IgD-negative memory B cell (primary cell): ENCODE measurements at regions not wholly inside any gene's neighbourhood (a gene's known extent, or its start where the extent isn't known, plus 50 kb on each side); places are given as distances from the start of the nearest gene placed in this dataset.

Source experiments
- H3K27ac Mint-ChIP-seq, 3 donors: one replicate each; pipeline ENCODE4 v1.8.0; 2020 to 2022; ENCODE audit warnings: mild to moderate bottlenecking in 3 of 3, mixed read lengths in 3 of 3, moderate library complexity in 1 of 3
- H3K27me3 Mint-ChIP-seq: one replicate; pipeline ENCODE4 v1.8.0; 2021; ENCODE audit warnings: mixed read lengths
- H3K36me3 Mint-ChIP-seq: one replicate; pipeline ENCODE4 v1.8.0; 2020; ENCODE audit warnings: mild to moderate bottlenecking, mixed read lengths
- H3K4me1 Mint-ChIP-seq, 3 donors: one replicate each; pipeline ENCODE4 v1.8.0; 2020 to 2022; ENCODE audit warnings: mixed read lengths in 3 of 3, mild to moderate bottlenecking in 1 of 3
- H3K4me3 Mint-ChIP-seq, 4 donors: one replicate each; pipeline ENCODE4 v1.8.0; 2020 to 2022; ENCODE audit warnings: mild to moderate bottlenecking in 4 of 4, mixed read lengths in 4 of 4, moderate library complexity in 3 of 4
- H3K9me3 Mint-ChIP-seq, 3 donors: one replicate each; pipeline ENCODE4 v1.8.0; 2020 to 2021; ENCODE audit warnings: mixed read lengths in 3 of 3, mild to moderate bottlenecking in 1 of 3

DNA sequence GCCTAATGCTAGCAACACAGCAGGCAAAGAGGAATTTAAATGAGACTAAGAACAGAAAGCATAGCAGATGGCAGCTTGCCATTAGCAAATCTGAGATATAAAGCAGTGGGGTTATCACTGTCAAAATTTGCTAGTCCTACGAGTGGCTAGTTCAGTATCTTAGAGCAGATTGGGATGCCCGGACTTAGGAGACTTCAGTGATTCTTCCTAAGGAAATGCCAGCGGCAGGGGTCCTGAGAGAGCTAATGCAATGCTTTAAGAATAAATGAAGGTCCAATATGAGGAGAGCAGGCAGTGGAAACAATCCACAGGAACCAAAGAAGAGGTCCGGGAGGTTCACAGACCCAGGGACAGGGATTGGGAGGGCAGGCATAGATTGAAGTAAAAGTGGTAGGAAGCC lies 169.3 kb upstream of the NPSR1 start:
- Mint-ChIP-seq H3K9me3 (peaks cover 0 to 19% (median 7%) of the 10 kb centered on the region in 3 donors), H3K4me3 (no peak overlapping the region), H3K36me3 (peaks cover 2% of the 10 kb centered on the region), H3K27ac (no peak overlapping the region), H3K27me3 (no peaks in the 10 kb centered on the region), H3K4me1 (no peaks in the 10 kb centered on the region)

GRCh38 chr7:34491899-34492298 lies 166.1 kb upstream of the NPSR1 start:
- Mint-ChIP-seq H3K4me3 (no peak overlapping the region), H3K27me3 (no peaks in the 10 kb centered on the region), H3K9me3 (peaks cover 0 to 10% (median 6%) of the 10 kb centered on the region in 3 donors), H3K27ac (no peak overlapping the region), H3K4me1 (no peaks in the 10 kb centered on the region), H3K36me3 (no peaks in the 10 kb centered on the region)

DNA sequence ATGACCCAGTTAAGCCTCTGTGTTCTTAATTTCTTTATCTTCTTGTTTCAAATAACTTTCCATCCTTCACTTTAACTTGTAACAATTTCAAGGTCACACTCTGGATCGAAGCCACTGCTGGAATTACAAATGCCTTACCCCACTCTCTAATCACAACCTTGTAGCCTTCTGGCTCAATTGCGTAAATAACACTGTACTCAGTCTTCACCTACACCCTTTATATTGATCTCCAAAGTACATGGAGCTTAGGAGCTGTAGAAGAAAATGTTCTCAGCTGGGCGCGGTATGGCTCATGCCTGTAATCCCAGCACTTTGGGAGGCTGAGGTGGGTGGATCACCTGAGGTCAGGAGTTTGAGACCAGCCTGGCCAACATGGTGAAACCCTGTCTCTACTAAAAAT lies 164.3 kb upstream of the NPSR1 start:
- Mint-ChIP-seq H3K4me1 (no peaks in the 10 kb centered on the region), H3K27me3 (no peaks in the 10 kb centered on the region), H3K27ac (no peak overlapping the region), H3K36me3 (no peaks in the 10 kb centered on the region), H3K4me3 (no peak overlapping the region), H3K9me3 (peaks cover 0 to 12% (median 6%) of the 10 kb centered on the region in 3 donors)

- H3K9me3 Mint-ChIP-seq: peaks cover 2 to 14% (median 7%) of the 10 kb centered on the region in 3 donors
- H3K36me3 Mint-ChIP-seq: no peaks in the 10 kb centered on the region
- no peaks in the 10 kb centered on the region for H3K4me1 Mint-ChIP-seq
- no peaks in the 10 kb centered on the region for H3K27me3 Mint-ChIP-seq
- no peak overlapping the region for H3K27ac Mint-ChIP-seq
- H3K4me3 Mint-ChIP-seq: no peak overlapping the region
Measured at GRCh38 chr7:34497153-34497777, 160.8 kb upstream of the NPSR1 start.

DNA sequence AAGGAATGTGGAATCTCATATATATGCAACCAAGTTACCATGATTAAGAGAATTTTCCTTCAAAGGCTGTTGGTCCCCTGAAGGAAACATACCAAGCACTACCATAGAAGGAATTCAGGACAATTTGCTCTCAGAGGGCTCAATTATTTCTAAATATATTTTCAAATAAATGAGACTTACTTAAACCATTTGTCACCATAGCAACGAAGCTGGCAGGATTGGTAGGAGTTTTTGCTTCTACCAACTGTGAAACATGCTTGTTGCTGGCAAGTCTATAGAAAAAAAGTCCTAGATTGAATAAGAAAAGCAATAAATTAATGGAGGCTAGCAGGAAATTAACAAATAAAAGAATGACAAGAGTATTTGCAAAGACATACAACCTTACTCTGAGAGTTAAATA lies 156.9 kb upstream of the NPSR1 start:
- peaks cover 3 to 13% (median 4%) of the 10 kb centered on the region in 3 donors for H3K9me3 Mint-ChIP-seq
- no peaks in the 10 kb centered on the region for H3K36me3 Mint-ChIP-seq
- H3K4me1 Mint-ChIP-seq: no peaks in the 10 kb centered on the region
- H3K27ac Mint-ChIP-seq: no peak overlapping the region
- no peaks in the 10 kb centered on the region for H3K27me3 Mint-ChIP-seq
- H3K4me3 Mint-ChIP-seq: no peak overlapping the region

- Mint-ChIP-seq H3K27me3 (no peaks in the 10 kb centered on the region), H3K4me1 (no peaks in the 10 kb centered on the region), H3K27ac (no peak overlapping the region), H3K36me3 (no peaks in the 10 kb centered on the region), H3K4me3 (no peak overlapping the region), H3K9me3 (peaks cover 4 to 12% (median 5%) of the 10 kb centered on the region in 3 donors)
Measured at GRCh38 chr7:34507191-34507590, 150.8 kb upstream of the NPSR1 start.

GRCh38 chr7:34523226-34523918 lies 134.6 kb upstream of the NPSR1 start:
- no peak overlapping the region for H3K27ac Mint-ChIP-seq
- H3K9me3 Mint-ChIP-seq: peaks cover 0 to 13% (median 6%) of the 10 kb centered on the region in 3 donors
- no peaks in the 10 kb centered on the region for H3K4me1 Mint-ChIP-seq
- H3K27me3 Mint-ChIP-seq: no peaks in the 10 kb centered on the region
- H3K36me3 Mint-ChIP-seq: no peaks in the 10 kb centered on the region
- H3K4me3 Mint-ChIP-seq: no peak overlapping the region

DNA sequence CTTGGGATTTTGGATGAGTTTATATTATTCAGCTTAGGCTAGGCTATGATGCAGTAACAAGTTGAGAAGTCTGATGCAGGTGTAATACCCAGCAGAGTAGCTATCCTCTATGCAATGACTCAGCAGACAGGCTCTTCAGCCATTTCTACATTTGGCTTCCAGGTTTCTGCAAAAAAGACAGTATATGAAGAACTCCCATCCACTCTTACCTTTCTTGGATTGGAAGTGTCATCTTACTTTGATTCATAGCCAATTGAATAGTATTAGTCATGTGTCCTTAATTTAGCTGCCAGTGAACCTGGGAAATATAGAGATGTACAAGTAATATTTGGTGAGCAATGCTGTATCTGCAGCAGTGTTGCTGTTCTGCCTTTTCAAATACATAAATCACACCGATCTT lies 127.8 kb upstream of the NPSR1 start:
- peaks cover 2 to 20% (median 2%) of the 10 kb centered on the region in 3 donors for H3K9me3 Mint-ChIP-seq
- H3K4me1 Mint-ChIP-seq: no peaks in the 10 kb centered on the region
- H3K36me3 Mint-ChIP-seq: peaks cover 1% of the 10 kb centered on the region
- no peaks in the 10 kb centered on the region for H3K27me3 Mint-ChIP-seq
- H3K27ac Mint-ChIP-seq: no peak overlapping the region
- H3K4me3 Mint-ChIP-seq: no peak overlapping the region

GRCh38 chr7:34539003-34539402 lies 119.0 kb upstream of the NPSR1 start:
- H3K9me3 Mint-ChIP-seq: peaks cover 4 to 9% (median 9%) of the 10 kb centered on the region in 3 donors
- peaks cover under 1% of the 10 kb centered on the region for H3K36me3 Mint-ChIP-seq
- H3K27me3 Mint-ChIP-seq: no peaks in the 10 kb centered on the region
- H3K4me1 Mint-ChIP-seq: no peaks in the 10 kb centered on the region
- H3K27ac Mint-ChIP-seq: no peak overlapping the region
- H3K4me3 Mint-ChIP-seq: no peak overlapping the region

DNA sequence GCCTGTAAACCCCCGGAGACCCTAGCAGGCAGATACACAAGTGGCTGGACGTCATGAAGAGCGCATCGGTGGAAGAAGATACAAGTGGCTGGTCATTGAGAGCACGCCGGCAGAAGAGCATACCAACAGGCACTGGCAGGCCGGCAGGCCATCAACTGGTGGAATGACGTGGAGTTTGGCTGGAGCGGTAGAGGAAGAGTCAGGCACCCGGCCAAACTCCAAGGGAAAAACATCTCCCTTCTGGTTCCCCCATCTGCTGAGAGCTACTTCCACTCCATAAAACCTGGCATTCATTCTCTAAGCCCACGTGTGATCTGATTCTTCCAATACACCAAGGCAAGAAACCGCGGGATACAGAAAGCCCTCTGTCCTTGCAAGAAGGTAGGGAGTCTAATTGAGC lies 113.4 kb upstream of the NPSR1 start:
- H3K4me3 Mint-ChIP-seq: no peak overlapping the region
- no peak overlapping the region for H3K27ac Mint-ChIP-seq
- no peaks in the 10 kb centered on the region for H3K4me1 Mint-ChIP-seq
- peaks cover 7 to 11% (median 7%) of the 10 kb centered on the region in 3 donors for H3K9me3 Mint-ChIP-seq
- no peaks in the 10 kb centered on the region for H3K36me3 Mint-ChIP-seq
- H3K27me3 Mint-ChIP-seq: no peaks in the 10 kb centered on the region

DNA sequence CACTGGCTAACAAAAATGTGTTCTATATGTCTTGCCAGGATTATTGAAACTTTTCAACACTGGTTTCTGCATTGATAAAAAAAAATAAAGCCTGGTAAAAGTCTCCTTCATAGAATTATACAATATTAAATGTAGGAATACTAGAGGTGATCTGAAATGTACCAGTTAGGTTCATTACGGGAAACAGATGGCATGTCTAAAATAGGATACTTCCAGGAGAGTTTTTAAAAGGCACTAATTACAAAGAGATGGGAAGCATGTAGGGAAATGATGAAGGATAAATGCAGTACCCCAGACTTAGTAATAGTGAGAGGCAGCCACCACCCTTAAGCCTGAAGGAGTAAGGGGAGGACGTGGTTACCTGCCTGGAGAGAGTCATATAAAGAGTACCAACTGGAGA lies 107.0 kb upstream of the NPSR1 start:
- H3K9me3 Mint-ChIP-seq: peaks cover 7 to 24% (median 8%) of the 10 kb centered on the region in 3 donors
- H3K4me1 Mint-ChIP-seq: no peaks in the 10 kb centered on the region
- no peaks in the 10 kb centered on the region for H3K27me3 Mint-ChIP-seq
- H3K36me3 Mint-ChIP-seq: no peaks in the 10 kb centered on the region
- H3K27ac Mint-ChIP-seq: no peak overlapping the region
- no peak overlapping the region for H3K4me3 Mint-ChIP-seq

DNA sequence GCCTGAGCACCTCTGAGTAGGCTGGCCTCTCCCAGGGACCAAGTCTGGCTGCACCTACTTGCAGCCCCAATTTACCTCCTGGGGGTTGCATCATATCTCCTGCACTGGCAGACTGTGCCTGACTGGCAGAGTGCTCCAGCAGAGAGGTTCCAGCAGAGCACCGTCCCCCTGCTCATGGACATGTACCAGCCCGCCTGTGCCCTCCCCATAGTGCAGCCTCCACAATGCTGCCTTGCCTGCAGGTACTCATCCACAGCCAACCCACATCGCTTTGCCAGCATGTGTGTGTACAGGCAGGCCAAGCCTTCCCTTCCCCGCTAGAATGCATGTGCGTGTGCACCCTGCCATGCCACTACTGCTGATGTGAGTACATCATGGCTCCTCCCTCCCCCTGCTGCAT lies 105.5 kb upstream of the NPSR1 start:
- Mint-ChIP-seq H3K4me3 (no peak overlapping the region), H3K4me1 (no peaks in the 10 kb centered on the region), H3K27me3 (no peaks in the 10 kb centered on the region), H3K27ac (no peak overlapping the region), H3K9me3 (peaks cover 9 to 33% (median 17%) of the 10 kb centered on the region in 3 donors), H3K36me3 (no peaks in the 10 kb centered on the region)

DNA sequence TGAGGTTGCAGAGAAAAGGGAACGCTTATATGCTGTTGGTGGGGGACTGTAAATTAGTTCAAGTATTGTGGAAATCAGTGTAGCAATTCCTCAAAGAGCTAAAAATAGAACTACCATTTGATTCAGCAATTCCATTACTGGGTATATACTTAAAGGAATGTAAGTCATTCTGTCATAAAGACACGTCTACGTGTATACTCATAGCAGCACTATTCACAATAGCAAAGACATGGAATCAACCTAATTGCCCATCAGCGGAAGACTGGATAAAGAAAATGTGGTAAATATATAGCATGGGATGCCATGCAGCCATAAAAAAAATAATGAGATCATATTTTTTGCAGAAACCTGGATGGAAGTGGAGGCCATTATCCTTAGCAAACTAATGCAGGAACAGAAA lies 100.0 kb upstream of the NPSR1 start:
- Mint-ChIP-seq H3K4me1 (peaks cover 0 to 1% (median 0%) of the 10 kb centered on the region in 3 donors), H3K9me3 (peaks cover 4 to 34% (median 13%) of the 10 kb centered on the region in 3 donors), H3K36me3 (no peaks in the 10 kb centered on the region), H3K27ac (no peak overlapping the region), H3K4me3 (no peak overlapping the region), H3K27me3 (no peaks in the 10 kb centered on the region)

GRCh38 chr7:34564091-34564490 lies 93.9 kb upstream of the NPSR1 start:
- H3K36me3 Mint-ChIP-seq: no peaks in the 10 kb centered on the region
- H3K27me3 Mint-ChIP-seq: no peaks in the 10 kb centered on the region
- H3K4me3 Mint-ChIP-seq: no peak overlapping the region
- no peak overlapping the region for H3K27ac Mint-ChIP-seq
- no peaks in the 10 kb centered on the region for H3K9me3 Mint-ChIP-seq
- H3K4me1 Mint-ChIP-seq: peaks cover 0 to 2% (median 1%) of the 10 kb centered on the region in 3 donors

DNA sequence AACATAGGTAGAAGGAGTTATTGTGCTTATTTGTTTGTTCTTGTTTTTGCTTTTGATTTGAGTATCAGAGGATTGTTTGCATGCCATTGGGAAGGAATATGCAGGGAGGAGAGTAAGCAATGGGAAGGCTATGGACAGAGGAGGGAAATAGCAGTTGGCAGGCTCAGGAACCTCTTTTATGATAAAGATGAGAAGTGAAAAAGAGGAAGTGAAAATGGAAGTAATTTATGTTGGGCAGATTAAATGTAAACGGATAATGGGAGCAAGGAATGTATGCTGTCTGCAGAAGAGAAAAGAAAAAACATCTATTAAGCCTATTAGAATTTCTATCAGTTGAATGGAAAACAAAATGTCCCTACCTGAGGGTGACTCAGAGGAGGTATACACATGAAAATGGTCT lies 90.1 kb upstream of the NPSR1 start:
- Mint-ChIP-seq H3K27ac (no peak overlapping the region), H3K36me3 (no peaks in the 10 kb centered on the region), H3K4me3 (no peak overlapping the region), H3K9me3 (peaks cover 0 to 8% (median 0%) of the 10 kb centered on the region in 3 donors), H3K4me1 (peaks cover 0 to 1% (median 1%) of the 10 kb centered on the region in 3 donors), H3K27me3 (no peaks in the 10 kb centered on the region)
